HEK293 (cell line): ENCODE measurements at regions not wholly inside any gene's neighbourhood (a gene's known extent, or its start where the extent isn't known, plus 50 kb on each side); places are given as distances from the start of the nearest gene placed in this dataset.

ENCODE experiments used
- CTCF ChIA-PET: fragments of 350-600 bp; formaldehyde crosslinking; extraction: SDS; loops from one replicate; lab custom pipeline; 2021; ENCODE audit warnings: antibody characterized with exemption; lab: Yijun Ruan, JAX
- POLR2A ChIA-PET: fragments of 300-600 bp; formaldehyde crosslinking; extraction: SDS; loops from one replicate; lab custom pipeline; 2020; ENCODE audit warnings: antibody characterized with exemption, inconsistent platforms; lab: Yijun Ruan, JAX
- H3K27ac ChIP-seq: fragments of 200-500 bp; sonication (Bioruptor generic); 2 replicates; pipeline ENCODE4 v1.5.1; 2014; ENCODE audit warnings: low read depth, low read length, control low read depth, inconsistent platforms; ENCODE audit errors: extremely low read depth
- H3K36me3 ChIP-seq, 2 experiments: fragments of 200-500 bp in 1 of 2; sonication (Bioruptor generic) in 1 of 2; 1 replicate in 1 of 2; 2 replicates in 1 of 2; pipeline ENCODE4 v1.5.1; 2014 to 2017; ENCODE audit warnings: inconsistent platforms in 2 of 2, low read length in 2 of 2; ENCODE audit not compliant: control insufficient read depth in 2 of 2, insufficient read depth in 1 of 2
- H3K4me1 ChIP-seq: fragments of 200-500 bp; sonication (Bioruptor generic); 2 replicates; pipeline ENCODE4 v1.5.1; 2014; ENCODE audit warnings: mild to moderate bottlenecking, low read length, inconsistent platforms; ENCODE audit not compliant: control insufficient read depth, insufficient read depth
- H3K4me3 ChIP-seq: 2 replicates; pipeline ENCODE4 v1.5.1; 2011; ENCODE audit warnings: low read depth, mild to moderate bottlenecking, control low read depth, low read length, moderate library complexity
- H3K9me3 ChIP-seq: fragments of 200-500 bp; sonication (Bioruptor generic); 2 replicates; pipeline ENCODE4 v1.5.1; 2014; ENCODE audit warnings: low read depth, low read length, inconsistent platforms; ENCODE audit not compliant: control insufficient read depth, insufficient read depth
- FEZF1 ChIP-seq: fragments of 450-650 bp; formaldehyde crosslinking; IDR thresholded peaks from 2 replicates; pipeline ENCODE4 v1.5.1; 2016; ENCODE audit warnings: missing biosample characterization, missing genetic modification characterization
- IKZF3 ChIP-seq: fragments of 450-650 bp; IDR thresholded peaks from 2 replicates; pipeline ENCODE4 v1.5.0; 2018; ENCODE audit warnings: missing biosample characterization, mild to moderate bottlenecking, missing genetic modification characterization, moderate library complexity
- KLF16 ChIP-seq: fragments of 450-650 bp; formaldehyde crosslinking; IDR thresholded peaks from 2 replicates; pipeline ENCODE4 v1.5.1; 2017; ENCODE audit warnings: missing biosample characterization, missing genetic modification characterization
- KLF7 ChIP-seq: fragments of 450-650 bp; formaldehyde crosslinking; IDR thresholded peaks from 2 replicates; pipeline ENCODE4 v1.5.1; 2016; ENCODE audit warnings: missing biosample characterization, missing genetic modification characterization, borderline replicate concordance
- SALL2 ChIP-seq: fragments of 450-650 bp; formaldehyde crosslinking; IDR thresholded peaks from 2 replicates; pipeline ENCODE4 v1.5.0; 2017; ENCODE audit warnings: missing biosample characterization, mild to moderate bottlenecking, missing genetic modification characterization, borderline replicate concordance
- ZBTB17 ChIP-seq: fragments of 450-650 bp; formaldehyde crosslinking; IDR thresholded peaks from 2 replicates; pipeline ENCODE4 v1.5.1; 2016; ENCODE audit warnings: missing biosample characterization, missing genetic modification characterization
- ZBTB44 ChIP-seq: fragments of 450-650 bp; IDR thresholded peaks from 2 replicates; pipeline ENCODE4 v1.5.1; 2018; ENCODE audit warnings: missing biosample characterization, mild to moderate bottlenecking, missing genetic modification characterization
- ZFP37 ChIP-seq: fragments of 450-650 bp; formaldehyde crosslinking; IDR thresholded peaks from 2 replicates; pipeline ENCODE4 v1.5.1; 2016; ENCODE audit warnings: missing biosample characterization, missing genetic modification characterization
- ZNF121 ChIP-seq: fragments of 450-650 bp; formaldehyde crosslinking; IDR thresholded peaks from 2 replicates; pipeline ENCODE4 v1.5.1; 2016; ENCODE audit warnings: missing biosample characterization, missing genetic modification characterization
- ZNF18 ChIP-seq: fragments of 450-650 bp; formaldehyde crosslinking; IDR thresholded peaks from 2 replicates; pipeline ENCODE4 v1.5.1; 2016; ENCODE audit warnings: missing biosample characterization, missing genetic modification characterization
- ZNF24 ChIP-seq: fragments of 450-650 bp; formaldehyde crosslinking; IDR thresholded peaks from 2 replicates; pipeline ENCODE4 v1.5.1; 2016; ENCODE audit warnings: missing biosample characterization, missing genetic modification characterization
- ZNF362 ChIP-seq: fragments of 450-650 bp; formaldehyde crosslinking; IDR thresholded peaks from 2 replicates; pipeline ENCODE4 v1.5.1; 2016; ENCODE audit warnings: missing biosample characterization, missing genetic modification characterization
- ZNF529 ChIP-seq: fragments of 450-650 bp; formaldehyde crosslinking; IDR thresholded peaks from 2 replicates; pipeline ENCODE4 v1.5.1; 2017; ENCODE audit warnings: missing genetic modification characterization, missing biosample characterization; ENCODE audit not compliant: insufficient replicate concordance
- ZNF548 ChIP-seq: fragments of 450-650 bp; formaldehyde crosslinking; IDR thresholded peaks from 2 replicates; pipeline ENCODE4 v1.5.1; 2016; ENCODE audit warnings: missing biosample characterization, missing genetic modification characterization
- ZNF571 ChIP-seq: fragments of 450-650 bp; formaldehyde crosslinking; IDR thresholded peaks from 2 replicates; pipeline ENCODE4 v1.5.0; 2017; ENCODE audit warnings: missing biosample characterization, missing genetic modification characterization
- ZNF596 ChIP-seq: fragments of 450-650 bp; IDR thresholded peaks from 2 replicates; pipeline ENCODE4 v1.5.0; 2018; ENCODE audit warnings: missing biosample characterization, mild to moderate bottlenecking, missing genetic modification characterization, moderate library complexity
- ZNF626 ChIP-seq: fragments of 450-650 bp; sonication (Bioruptor Pico); formaldehyde crosslinking; IDR thresholded peaks from 2 replicates; pipeline ENCODE4 v1.5.1; 2018; ENCODE audit warnings: missing biosample characterization, missing genetic modification characterization, inconsistent platforms
- ZNF660 ChIP-seq: fragments of 450-650 bp; IDR thresholded peaks from 2 replicates; pipeline ENCODE4 v1.5.1; 2018; ENCODE audit warnings: missing biosample characterization, mild to moderate bottlenecking, missing genetic modification characterization
- ZNF747 ChIP-seq: fragments of 450-650 bp; formaldehyde crosslinking; IDR thresholded peaks from 2 replicates; pipeline ENCODE4 v1.5.1; 2016; ENCODE audit warnings: missing biosample characterization, missing genetic modification characterization

GRCh38 chr7:106980358-106980685 lies 64.2 kb upstream of the PRKAR2B start:
- H3K4me1 ChIP-seq: no peaks in the 10 kb centered on the region
- H3K36me3 ChIP-seq: no peaks in the 10 kb centered on the region
- H3K27ac ChIP-seq: no peak overlapping the region
- TF ChIP-seq SALL2 (no peak), FEZF1 (tag by site-specific recombination) (no peak), ZFP37 (tag by site-specific recombination) (no peak), IKZF3 (no peak), ZNF548 (no peak)
- H3K4me3 ChIP-seq: no peak overlapping the region
- no peaks in the 10 kb centered on the region for H3K9me3 ChIP-seq
- ChIA-PET POLR2A (no interaction called here), CTCF (interaction anchor here (1.4 kb wide), 1 partner anchor 17 kb away, joined by 3 read pairs; no protein-coding TSS in a partner anchor)

- no peak overlapping the region for H3K4me3 ChIP-seq
- ChIA-PET POLR2A (no interaction called here), CTCF (interaction anchor here (0.8 kb wide), 1 partner anchor 35 kb away, joined by 3 read pairs; no protein-coding TSS in a partner anchor)
- H3K27ac ChIP-seq: no peak overlapping the region
- H3K36me3 ChIP-seq: no peaks in the 10 kb centered on the region
- no peak for TF ChIP-seq KLF16 (tag by site-specific recombination)
- no peak for TF ChIP-seq ZNF18 (tag by site-specific recombination)
- no peak for TF ChIP-seq KLF7 (tag by site-specific recombination)
- TF ChIP-seq ZNF529 (tag by site-specific recombination): no peak
- TF ChIP-seq ZNF596 (tag by site-specific recombination): no peak
- TF ChIP-seq ZNF571 (tag by site-specific recombination): no peak
- TF ChIP-seq ZNF121 (tag by site-specific recombination): no peak
- TF ChIP-seq ZNF362: no peak
- TF ChIP-seq ZNF747 (tag by site-specific recombination): no peak
- no peak for TF ChIP-seq ZNF660
- no peak for TF ChIP-seq ZNF626 (tag by site-specific recombination)
- TF ChIP-seq ZNF24: no peak
- no peaks in the 10 kb centered on the region for H3K4me1 ChIP-seq
- H3K9me3 ChIP-seq: no peaks in the 10 kb centered on the region
Observed at GRCh38 chr7:106982415-106982814, 62.1 kb upstream of the PRKAR2B start.

GRCh38 chr7:106984034-106984433 lies 60.5 kb upstream of the PRKAR2B start:
- Histone ChIP-seq H3K9me3 (no peaks in the 10 kb centered on the region), H3K27ac (no peak overlapping the region), H3K36me3 (no peaks in the 10 kb centered on the region), H3K4me3 (no peak overlapping the region), H3K4me1 (no peaks in the 10 kb centered on the region)
- TF ChIP-seq ZBTB17 (tag by site-specific recombination): 0 out of 2 replicates have a peak, but pooled peaks have one; percentile 12
- TF ChIP-seq ZBTB44 (tag by site-specific recombination): no peak
- ChIA-PET CTCF (no interaction called here), POLR2A (no interaction called here)
